HG03139 (cell line): ENCODE measurements at regions not wholly inside any gene's neighbourhood (a gene's known extent, or its start where the extent isn't known, plus 50 kb on each side); places are given as distances from the start of the nearest gene placed in this dataset.
"Not testable (repeated sequence)": the region's sequence is repeated elsewhere in the genome, so short reads cannot be mapped to it uniquely, and the experiment has no call there.

ENCODE experiments used
- ATAC-seq: cut with Tn5 transposase; IDR thresholded peaks from one replicate; pipeline ENCODE4 v1.9.1; 2021; ENCODE audit not compliant: unreplicated experiment

DNA sequence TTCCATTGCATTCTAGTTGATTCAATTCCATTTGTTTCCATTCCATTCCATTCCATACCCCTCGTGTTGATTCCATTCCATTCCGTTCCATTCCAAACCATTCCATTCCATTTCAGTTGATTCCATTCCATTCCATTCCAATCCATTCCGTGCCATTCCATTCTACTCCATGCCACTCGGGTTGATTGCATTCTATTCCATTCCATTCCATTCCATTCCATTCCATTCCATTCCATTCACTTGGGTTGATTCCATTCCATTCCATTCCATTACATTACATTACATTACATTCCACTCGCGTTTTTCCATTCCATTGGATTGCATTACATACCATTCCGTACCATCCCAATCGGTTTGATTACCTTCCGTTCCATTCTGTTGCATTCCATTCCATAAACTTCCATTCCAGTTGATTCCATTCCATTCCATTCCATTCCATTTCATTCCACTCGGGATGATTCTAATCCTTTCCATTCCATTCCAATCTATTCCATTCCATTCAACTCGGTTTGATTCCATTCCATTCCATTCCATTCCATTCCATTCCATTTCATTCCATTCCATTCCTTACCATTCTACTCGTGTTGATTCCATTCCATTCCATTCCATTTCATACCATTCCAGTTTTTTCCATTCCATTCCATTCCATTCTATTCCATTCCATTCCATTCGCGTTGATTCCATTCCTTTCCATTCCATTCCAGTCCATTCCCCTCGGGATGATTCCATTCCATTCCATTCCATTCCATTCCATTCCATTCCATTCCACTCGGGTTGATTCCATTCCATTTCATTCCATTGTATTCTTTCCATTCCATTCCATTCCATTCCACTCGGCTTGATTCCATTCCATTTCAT, 1140.4 kb downstream of the RPIA start:
- no peak for ATAC-seq

- ATAC-seq: peak; percentile 51
Observed at GRCh38 chr2:89833116-89833779, 1141.8 kb downstream of the RPIA start.

DNA sequence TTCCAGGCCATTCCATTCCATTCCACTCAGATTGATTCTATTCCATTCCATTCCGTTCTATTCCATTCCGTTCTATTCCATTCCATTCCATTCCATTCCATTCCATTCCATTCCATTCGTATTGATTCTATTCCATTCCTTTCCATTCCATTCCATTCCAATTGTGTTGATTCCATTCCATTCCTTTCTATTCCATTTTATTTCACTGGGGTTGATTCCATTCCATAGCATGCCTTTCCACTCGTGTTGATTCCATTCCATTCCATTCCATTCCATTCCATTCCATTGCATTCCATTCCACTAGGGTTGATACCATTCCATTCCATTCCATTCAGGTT, 1142.3 kb downstream of the RPIA start:
- ATAC-seq: no peak

GRCh38 chr2:89834306-89834705, 1142.8 kb downstream of the RPIA start:
- ATAC-seq: no peak

GRCh38 chr2:89836326-89836725, 1144.9 kb downstream of the RPIA start:
- ATAC-seq: not testable (repeated sequence)

- ATAC-seq: no peak
Observed at GRCh38 chr2:89837962-89838625, 1146.6 kb downstream of the RPIA start.

GRCh38 chr2:89840175-89840574, 1148.7 kb downstream of the RPIA start:
- ATAC-seq: not testable (repeated sequence)

- not testable (repeated sequence) for ATAC-seq
Observed at GRCh38 chr2:89840781-89841475, 1149.5 kb downstream of the RPIA start.

- no peak for ATAC-seq
Observed at GRCh38 chr2:89841476-89841840, 1150.0 kb downstream of the RPIA start.

DNA sequence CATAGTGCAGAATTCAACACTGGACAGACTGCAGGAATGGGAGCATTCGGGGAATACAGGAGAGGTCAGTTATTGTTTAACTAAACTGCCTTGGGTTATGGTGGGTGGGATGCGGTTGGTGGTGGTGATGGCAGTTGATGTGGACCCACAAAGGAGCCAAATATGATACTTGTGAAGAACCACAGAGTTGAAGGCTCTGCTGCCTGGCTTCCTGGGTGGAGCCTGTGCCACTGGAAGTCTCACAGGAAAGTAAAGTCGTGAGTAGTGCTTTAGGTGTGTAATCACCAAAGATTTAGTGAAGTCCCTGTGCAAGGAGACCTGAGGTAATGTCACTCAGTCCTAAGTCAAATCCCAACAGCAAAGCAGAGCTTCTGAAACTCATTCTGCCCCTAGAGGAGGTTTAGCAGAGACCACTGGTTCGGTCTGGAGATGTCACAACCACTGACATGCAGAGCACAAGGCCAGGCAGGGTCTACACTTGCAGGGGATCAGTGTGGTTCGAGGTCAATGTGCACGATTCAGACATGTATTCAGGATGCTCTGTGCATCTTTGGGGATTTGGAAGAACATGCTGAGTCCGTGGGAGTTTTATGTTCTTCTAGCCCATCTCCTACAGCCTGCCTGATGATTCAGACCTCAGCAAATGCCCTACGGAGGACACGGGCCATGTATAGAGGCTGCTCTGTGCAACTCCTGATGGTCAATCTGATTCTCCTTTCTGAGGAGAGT, 1150.9 kb downstream of the RPIA start:
- no peak for ATAC-seq

DNA sequence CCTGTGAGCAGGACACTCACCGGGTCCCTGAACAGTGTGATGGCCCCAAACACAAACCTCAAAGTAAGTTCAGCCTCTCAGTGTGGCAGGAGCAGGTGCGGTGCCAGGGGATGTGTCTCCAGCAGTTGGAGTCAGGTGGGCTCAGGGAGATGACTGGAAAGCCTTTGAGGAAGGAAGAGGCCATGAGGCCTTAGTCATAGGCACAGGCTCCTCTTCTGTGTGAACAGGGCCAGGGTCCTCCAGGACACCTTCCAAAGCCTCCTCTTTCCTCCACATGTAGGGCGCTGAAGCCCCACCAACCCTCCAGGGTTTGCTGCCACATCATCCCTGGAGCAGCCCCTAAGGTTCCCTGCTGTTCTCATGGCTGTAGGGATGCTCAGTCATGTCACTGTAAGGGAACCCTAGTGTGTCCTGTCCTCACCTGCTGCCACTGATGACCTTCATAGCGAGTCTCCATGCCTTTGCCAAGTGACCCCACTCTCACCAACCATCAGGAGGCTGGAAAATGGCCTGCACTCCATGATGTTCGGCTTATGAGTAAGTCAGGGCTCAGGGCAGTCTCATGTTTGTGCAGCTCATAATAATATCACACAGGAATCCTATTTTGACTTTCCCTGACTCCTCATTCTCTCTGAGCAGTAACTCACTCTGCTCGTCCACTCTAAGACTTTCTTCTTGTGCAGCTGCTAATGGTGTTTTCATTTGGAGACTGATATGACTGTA, 1152.9 kb downstream of the RPIA start:
- ATAC-seq: no peak

DNA sequence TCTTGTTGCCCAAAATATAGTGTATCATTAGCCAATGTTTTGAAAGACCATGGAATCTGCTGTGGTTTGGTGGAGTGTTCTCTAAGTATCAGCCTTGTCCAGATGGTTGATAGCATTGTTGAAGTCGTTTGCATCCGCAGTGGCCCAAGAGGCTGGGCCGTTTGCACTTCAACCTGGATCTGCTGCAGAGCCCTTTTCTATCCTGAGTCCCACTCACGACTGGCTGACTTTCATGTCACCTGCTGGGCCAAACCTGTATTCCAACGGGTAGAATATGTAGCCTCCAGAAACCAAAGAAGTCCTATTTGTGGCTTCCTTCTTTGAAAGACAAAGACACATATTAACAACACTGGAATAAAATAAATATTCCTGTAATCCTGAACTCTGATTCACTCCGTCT, 1154.1 kb downstream of the RPIA start:
- no peak for ATAC-seq

DNA sequence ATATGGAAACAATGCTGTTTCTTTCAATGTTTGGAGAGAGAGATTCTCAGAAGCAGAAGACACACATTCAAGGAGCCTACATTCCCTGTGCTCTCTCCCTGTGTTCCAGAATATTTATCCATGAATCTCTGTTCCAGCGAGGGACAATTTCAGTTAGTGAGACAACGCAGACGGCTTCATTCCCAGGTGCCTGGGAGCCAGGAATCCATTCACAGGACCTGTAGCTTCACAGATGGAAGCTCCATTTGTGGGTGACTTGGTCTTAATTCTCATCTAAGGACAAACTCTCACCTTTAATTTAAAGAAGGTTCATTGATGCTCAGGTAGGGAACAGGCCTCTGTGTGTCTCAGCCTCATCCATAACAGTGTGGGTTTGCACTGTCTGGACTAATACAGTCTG, 1156.6 kb downstream of the RPIA start:
- no peak for ATAC-seq

GRCh38 chr2:89848763-89849368, 1157.4 kb downstream of the RPIA start:
- no peak for ATAC-seq

DNA sequence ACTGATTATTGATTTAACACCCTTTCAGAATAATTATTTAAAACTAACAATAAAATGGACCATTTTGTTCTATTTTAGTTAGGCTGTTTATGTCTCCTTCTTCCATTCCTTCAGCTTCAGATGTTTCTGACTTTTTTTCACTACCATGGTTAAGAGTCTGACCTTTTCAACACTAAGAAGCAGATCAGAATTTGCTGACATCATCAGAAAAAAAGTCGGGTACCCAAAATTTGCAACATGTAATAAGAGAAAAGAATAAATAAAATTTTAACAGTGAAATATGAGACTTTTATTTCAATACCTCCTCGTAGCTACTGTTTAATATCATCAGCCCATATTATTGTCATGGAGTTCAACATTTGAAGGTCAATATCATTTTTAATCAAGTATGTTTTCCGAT, 1158.3 kb downstream of the RPIA start:
- ATAC-seq: no peak

DNA sequence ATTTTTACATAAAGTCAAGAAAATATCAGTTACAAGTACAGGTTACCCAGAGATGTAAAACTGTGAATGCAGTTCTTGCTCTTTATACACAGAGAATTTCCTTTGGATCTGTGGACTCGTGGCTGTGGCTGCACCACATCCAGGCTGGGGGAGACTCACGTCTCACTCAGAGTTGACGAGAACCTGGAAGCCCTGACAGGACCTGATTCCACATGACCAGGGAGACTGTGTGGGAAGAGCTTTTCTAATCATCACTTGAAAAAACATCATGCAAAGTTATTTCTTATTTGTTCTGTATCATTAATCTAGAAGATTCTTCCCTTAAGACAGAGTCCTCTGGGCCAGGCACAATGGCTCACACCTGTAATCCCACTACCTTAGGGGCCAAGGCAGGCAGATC, 1159.0 kb downstream of the RPIA start:
- ATAC-seq: no peak

GRCh38 chr2:89850881-89851582, 1159.6 kb downstream of the RPIA start:
- no peak for ATAC-seq

GRCh38 chr2:89851583-89851905, 1160.1 kb downstream of the RPIA start:
- ATAC-seq: no peak

DNA sequence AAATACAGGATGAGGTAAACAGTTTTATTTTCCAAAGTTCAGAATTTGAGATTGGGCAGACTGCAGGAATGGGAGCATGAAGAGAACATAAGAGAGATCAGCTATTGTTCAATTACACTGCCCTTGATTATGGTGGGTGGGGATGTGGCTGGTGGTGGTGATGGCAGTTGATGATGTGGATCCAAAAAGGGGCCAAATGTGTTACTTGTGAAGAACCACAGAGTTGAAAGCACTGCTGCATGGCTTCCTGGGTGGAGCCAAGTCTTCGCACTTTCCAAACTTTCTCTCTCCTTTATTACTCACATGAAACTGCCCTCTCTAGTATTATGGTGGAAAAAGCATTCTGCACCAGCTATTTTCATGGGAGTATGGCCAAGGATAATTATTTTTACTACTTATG, 1162.0 kb downstream of the RPIA start:
- not testable (repeated sequence) for ATAC-seq
